ENCODE measurements at regions not wholly inside any gene's neighbourhood (a gene's known extent, or its start where the extent isn't known, plus 50 kb on each side); places are given as distances from the start of the nearest gene placed in this dataset.

DNA sequence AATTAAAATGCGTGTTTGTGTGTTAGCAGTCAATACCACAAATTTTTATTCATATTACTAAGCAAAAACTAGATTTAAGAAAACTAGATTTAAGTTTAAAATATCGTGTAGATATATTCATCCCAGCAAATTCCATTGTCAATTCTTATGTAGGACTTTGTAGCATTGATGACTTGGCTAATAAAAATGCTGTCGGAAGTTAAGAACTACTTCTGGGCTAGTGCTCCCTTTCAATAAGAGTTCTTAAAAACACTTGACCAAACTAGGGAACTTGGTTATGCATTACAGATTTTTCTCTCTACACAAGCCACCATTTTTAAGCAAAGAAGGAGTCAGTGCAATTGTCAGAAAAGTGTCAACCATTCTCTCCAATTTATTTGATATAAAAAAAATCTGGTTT, 68.7 kb upstream of the RAD23B start:
- WGBS (ENCODE audit: insufficient coverage) = no CpG with 5 or more reads among the region's 3 CpGs
- H3K4me3 Mint-ChIP-seq = no peak overlapping the region
- TF ChIP-seq, protein P1, sequence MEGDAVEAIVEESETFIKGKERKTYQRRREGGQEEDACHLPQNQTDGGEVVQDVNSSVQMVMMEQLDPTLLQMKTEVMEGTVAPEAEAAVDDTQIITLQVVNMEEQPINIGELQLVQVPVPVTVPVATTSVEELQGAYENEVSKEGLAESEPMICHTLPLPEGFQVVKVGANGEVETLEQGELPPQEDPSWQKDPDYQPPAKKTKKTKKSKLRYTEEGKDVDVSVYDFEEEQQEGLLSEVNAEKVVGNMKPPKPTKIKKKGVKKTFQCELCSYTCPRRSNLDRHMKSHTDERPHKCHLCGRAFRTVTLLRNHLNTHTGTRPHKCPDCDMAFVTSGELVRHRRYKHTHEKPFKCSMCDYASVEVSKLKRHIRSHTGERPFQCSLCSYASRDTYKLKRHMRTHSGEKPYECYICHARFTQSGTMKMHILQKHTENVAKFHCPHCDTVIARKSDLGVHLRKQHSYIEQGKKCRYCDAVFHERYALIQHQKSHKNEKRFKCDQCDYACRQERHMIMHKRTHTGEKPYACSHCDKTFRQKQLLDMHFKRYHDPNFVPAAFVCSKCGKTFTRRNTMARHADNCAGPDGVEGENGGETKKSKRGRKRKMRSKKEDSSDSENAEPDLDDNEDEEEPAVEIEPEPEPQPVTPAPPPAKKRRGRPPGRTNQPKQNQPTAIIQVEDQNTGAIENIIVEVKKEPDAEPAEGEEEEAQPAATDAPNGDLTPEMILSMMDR (IDR thresholded peaks at IDR 0.05) = no peak
- TF ChIP-seq EZH2 (IDR thresholded peaks at IDR 0.05; ENCODE audit: borderline replicate concordance, insufficient read depth, low read depth, low read length, poor library complexity, severe bottlenecking) = no peak
- H3K79me2 ChIP-seq (ENCODE audit: control insufficient read depth, insufficient read depth, low read length) = no peaks in the 10 kb centered on the region
- H3K4me1 ChIP-seq (ENCODE audit: control insufficient read depth in 2 of 2, insufficient read depth in 2 of 2, low read length in 2 of 2) = peaks cover 10 to 11% of the 10 kb centered on the region in 2 donors
- no peaks in the 10 kb centered on the region for H3K27me3 ChIP-seq (replicated peaks in 1 of 4; ENCODE audit: control extremely low read depth in 1 of 4, control insufficient read depth in 3 of 4, insufficient read depth in 4 of 4, low read length in 3 of 4)
- no peak overlapping the region for H3K27ac ChIP-seq (ENCODE audit: low read length in 2 of 2)
- no peak overlapping the region for H3K27ac Mint-ChIP-seq
- CTCF ChIA-PET = no interaction called here
- no peak for DNase-seq
- no peak overlapping the region for H3K4me2 ChIP-seq (replicated peaks; ENCODE audit: low read depth, low read length, poor library complexity, severe bottlenecking)
- H3K9me3 ChIP-seq (ENCODE audit: control extremely low read depth in 1 of 3, control insufficient read depth in 2 of 3, insufficient read depth in 1 of 3, low read length in 2 of 3) = no peaks in the 10 kb centered on the region
- POLR2A ChIA-PET = no interaction called here
- peaks cover 11% of the 10 kb centered on the region for H3K27me3 Mint-ChIP-seq
- H3K9me3 Mint-ChIP-seq (ENCODE audit: insufficient read depth) = peaks cover 3% of the 10 kb centered on the region
- no peak for ATAC-seq (ENCODE audit: low read depth)
- H2AFZ ChIP-seq (ENCODE audit: insufficient read depth, low read depth, low read length, poor library complexity, severe bottlenecking) = no peak overlapping the region
- no peaks in the 10 kb centered on the region for H3K36me3 ChIP-seq (replicated peaks in 1 of 2; ENCODE audit: control extremely low read depth in 1 of 2, control insufficient read depth in 1 of 2, extremely low read depth in 1 of 2, insufficient read depth in 2 of 2, low read length in 1 of 2)
- H3K4me1 Mint-ChIP-seq = peaks cover 19% of the 10 kb centered on the region
- no peak overlapping the region for H3K4me3 ChIP-seq (ENCODE audit: control extremely low read depth in 1 of 5, extremely low read depth in 1 of 5, insufficient read depth in 1 of 5, low read depth in 2 of 5, low read length in 4 of 5)
- no peak overlapping the region for H3K9ac ChIP-seq (ENCODE audit: low read length)
- H4K20me1 ChIP-seq (ENCODE audit: control insufficient read depth, insufficient read depth, low read length, poor library complexity, severe bottlenecking) = no peaks in the 10 kb centered on the region
- intact Hi-C loops (cut with micrococcal nuclease) = no loop called here

DNA sequence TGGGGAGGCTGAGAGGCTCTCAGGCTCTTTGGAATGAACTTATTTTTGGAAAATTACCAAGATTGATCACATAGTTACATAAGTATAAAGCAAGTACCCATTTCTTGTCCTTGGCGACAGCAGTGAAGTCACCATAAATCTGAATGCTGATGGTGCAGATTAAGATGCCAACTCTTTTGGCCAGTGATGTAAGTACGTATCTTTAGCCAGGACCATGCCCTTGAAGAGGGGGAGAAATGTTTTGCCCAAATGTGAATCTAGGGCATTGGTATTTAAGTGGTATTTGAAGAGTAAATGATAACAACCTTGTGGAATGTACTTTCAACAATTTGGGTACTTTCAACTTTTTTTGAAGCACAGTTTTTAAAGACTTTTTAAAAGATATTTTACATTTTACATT, 68.2 kb upstream of the RAD23B start:
- ChIA-PET POLR2A (no interaction called here), CTCF (no interaction called here)
- no peak for DNase-seq
- H3K36me3 ChIP-seq (replicated peaks in 1 of 2; ENCODE audit: control extremely low read depth in 1 of 2, control insufficient read depth in 1 of 2, extremely low read depth in 1 of 2, insufficient read depth in 2 of 2, low read length in 1 of 2) = no peaks in the 10 kb centered on the region
- Mint-ChIP-seq H3K4me1 (peaks cover 22% of the 10 kb centered on the region), H3K27me3 (peaks cover 9% of the 10 kb centered on the region), H3K27ac (no peak overlapping the region), H3K9me3 (ENCODE audit: insufficient read depth) (peaks cover 3% of the 10 kb centered on the region), H3K4me3 (no peak overlapping the region)
- H3K4me2 ChIP-seq (replicated peaks; ENCODE audit: low read depth, low read length, poor library complexity, severe bottlenecking) = no peak overlapping the region
- no peaks in the 10 kb centered on the region for H4K20me1 ChIP-seq (ENCODE audit: control insufficient read depth, insufficient read depth, low read length, poor library complexity, severe bottlenecking)
- no peak overlapping the region for H3K9ac ChIP-seq (ENCODE audit: low read length)
- H3K9me3 ChIP-seq (ENCODE audit: control extremely low read depth in 1 of 3, control insufficient read depth in 2 of 3, insufficient read depth in 1 of 3, low read length in 2 of 3) = no peaks in the 10 kb centered on the region
- H2AFZ ChIP-seq (ENCODE audit: insufficient read depth, low read depth, low read length, poor library complexity, severe bottlenecking) = no peak overlapping the region
- no peak for ATAC-seq (ENCODE audit: low read depth)
- TF ChIP-seq EZH2 (IDR thresholded peaks at IDR 0.05; ENCODE audit: borderline replicate concordance, insufficient read depth, low read depth, low read length, poor library complexity, severe bottlenecking) = no peak
- TF ChIP-seq, protein P1 (IDR thresholded peaks at IDR 0.05) = no peak
- intact Hi-C loops (cut with micrococcal nuclease) = no loop called here
- peaks cover 10 to 11% of the 10 kb centered on the region in 2 donors for H3K4me1 ChIP-seq (ENCODE audit: control insufficient read depth in 2 of 2, insufficient read depth in 2 of 2, low read length in 2 of 2)
- 83% methylated on average over 1 of the region's 2 CpGs for WGBS (ENCODE audit: insufficient coverage)
- no peak overlapping the region for H3K27ac ChIP-seq (ENCODE audit: low read length in 2 of 2)
- no peak overlapping the region for H3K4me3 ChIP-seq (ENCODE audit: control extremely low read depth in 1 of 5, extremely low read depth in 1 of 5, insufficient read depth in 1 of 5, low read depth in 2 of 5, low read length in 4 of 5)
- H3K79me2 ChIP-seq (ENCODE audit: control insufficient read depth, insufficient read depth, low read length) = no peaks in the 10 kb centered on the region
- H3K27me3 ChIP-seq (replicated peaks in 1 of 4; ENCODE audit: control extremely low read depth in 1 of 4, control insufficient read depth in 3 of 4, insufficient read depth in 4 of 4, low read length in 3 of 4) = no peaks in the 10 kb centered on the region
